HG03064 (cell line): ENCODE measurements at regions not wholly inside any gene's neighbourhood (a gene's known extent, or its start where the extent isn't known, plus 50 kb on each side); places are given as distances from the start of the nearest gene placed in this dataset.
"Not testable (repeated sequence)": the region's sequence is repeated elsewhere in the genome, so short reads cannot be mapped to it uniquely, and the experiment has no call there.

Experiments used
- ATAC-seq: cut with Tn5 transposase; IDR thresholded peaks from one replicate; pipeline ENCODE4 v1.9.1; 2021; ENCODE audit warnings: low read depth; ENCODE audit not compliant: unreplicated experiment

GRCh38 chr4:31791666-31792065, 1071.5 kb downstream of the PCDH7 start:
- ATAC-seq, result no peak

- no peak for ATAC-seq
Measured at GRCh38 chr4:31793907-31794306, 1073.7 kb downstream of the PCDH7 start.

GRCh38 chr4:31797052-31797451, 1076.9 kb downstream of the PCDH7 start:
- not testable (repeated sequence) for ATAC-seq

- ATAC-seq, result no peak
Measured at GRCh38 chr4:31803526-31804195, 1083.5 kb downstream of the PCDH7 start.

GRCh38 chr4:31807036-31807435, 1086.9 kb downstream of the PCDH7 start:
- ATAC-seq, result no peak

GRCh38 chr4:31844350-31844749, 1124.2 kb downstream of the PCDH7 start:
- no peak for ATAC-seq

GRCh38 chr4:31851946-31852345, 1131.8 kb downstream of the PCDH7 start:
- ATAC-seq, result no peak

GRCh38 chr4:31877429-31877828, 1157.3 kb downstream of the PCDH7 start:
- ATAC-seq, result no peak

GRCh38 chr4:31880837-31881236, 1160.7 kb downstream of the PCDH7 start:
- not testable (repeated sequence) for ATAC-seq

- no peak for ATAC-seq
Measured at GRCh38 chr4:31896349-31896748, 1176.2 kb downstream of the PCDH7 start.

GRCh38 chr4:31905363-31905762, 1185.2 kb downstream of the PCDH7 start:
- ATAC-seq, result no peak

GRCh38 chr4:31908261-31908660, 1188.1 kb downstream of the PCDH7 start:
- ATAC-seq, result no peak

GRCh38 chr4:31917334-31917733, 1197.2 kb downstream of the PCDH7 start:
- ATAC-seq, result no peak

GRCh38 chr4:31918891-31919290, 1198.7 kb downstream of the PCDH7 start:
- ATAC-seq, result no peak

- ATAC-seq, result no peak
Measured at GRCh38 chr4:31923634-31924033, 1203.5 kb downstream of the PCDH7 start.

- no peak for ATAC-seq
Measured at GRCh38 chr4:31929676-31930345, 1209.6 kb downstream of the PCDH7 start.

GRCh38 chr4:31946456-31946855, 1226.3 kb downstream of the PCDH7 start:
- no peak for ATAC-seq

GRCh38 chr4:31947101-31947500, 1226.9 kb downstream of the PCDH7 start:
- ATAC-seq, result no peak

GRCh38 chr4:31949045-31949444, 1228.9 kb downstream of the PCDH7 start:
- ATAC-seq, result no peak

GRCh38 chr4:31955346-31955745, 1235.2 kb downstream of the PCDH7 start:
- no peak for ATAC-seq

GRCh38 chr4:31959972-31960371, 1239.8 kb downstream of the PCDH7 start:
- ATAC-seq, result no peak

- ATAC-seq, result no peak
Measured at GRCh38 chr4:31964685-31965084, 1244.5 kb downstream of the PCDH7 start.
